ENCODE measurements at regions not wholly inside any gene's neighbourhood (a gene's known extent, or its start where the extent isn't known, plus 50 kb on each side); places are given as distances from the start of the nearest gene placed in this dataset.
"Not testable (repeated sequence)": the region's sequence is repeated elsewhere in the genome, so short reads cannot be mapped to it uniquely, and the experiment has no call there.

DNA sequence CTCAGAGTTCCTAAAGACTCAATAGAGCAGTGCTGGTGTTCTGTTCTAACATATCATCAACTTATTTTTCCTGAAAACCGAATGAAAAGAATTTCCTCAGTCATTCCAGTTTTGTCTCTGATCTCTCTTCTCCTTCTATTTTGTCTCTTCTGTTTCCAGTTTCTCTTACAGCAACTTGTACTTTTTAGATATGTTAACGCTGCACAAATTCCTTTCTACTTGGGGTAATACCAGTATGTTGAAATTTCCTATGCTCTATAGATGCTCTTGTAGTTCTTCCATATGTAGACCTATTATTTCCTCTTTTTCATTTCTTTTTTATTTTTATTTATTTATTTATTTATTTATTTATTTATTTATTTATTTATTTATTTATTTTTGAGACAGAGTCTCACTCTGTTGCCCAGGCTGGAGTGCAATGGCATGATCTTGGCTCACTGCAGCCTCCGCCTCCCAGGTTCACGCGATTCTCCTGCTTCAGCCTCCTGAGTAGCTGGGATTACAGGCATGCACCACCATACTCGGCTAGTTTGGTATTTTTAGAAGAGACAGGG lies 80.3 kb downstream of the LYZL2 start:
- TF ChIP-seq, protein P1, sequence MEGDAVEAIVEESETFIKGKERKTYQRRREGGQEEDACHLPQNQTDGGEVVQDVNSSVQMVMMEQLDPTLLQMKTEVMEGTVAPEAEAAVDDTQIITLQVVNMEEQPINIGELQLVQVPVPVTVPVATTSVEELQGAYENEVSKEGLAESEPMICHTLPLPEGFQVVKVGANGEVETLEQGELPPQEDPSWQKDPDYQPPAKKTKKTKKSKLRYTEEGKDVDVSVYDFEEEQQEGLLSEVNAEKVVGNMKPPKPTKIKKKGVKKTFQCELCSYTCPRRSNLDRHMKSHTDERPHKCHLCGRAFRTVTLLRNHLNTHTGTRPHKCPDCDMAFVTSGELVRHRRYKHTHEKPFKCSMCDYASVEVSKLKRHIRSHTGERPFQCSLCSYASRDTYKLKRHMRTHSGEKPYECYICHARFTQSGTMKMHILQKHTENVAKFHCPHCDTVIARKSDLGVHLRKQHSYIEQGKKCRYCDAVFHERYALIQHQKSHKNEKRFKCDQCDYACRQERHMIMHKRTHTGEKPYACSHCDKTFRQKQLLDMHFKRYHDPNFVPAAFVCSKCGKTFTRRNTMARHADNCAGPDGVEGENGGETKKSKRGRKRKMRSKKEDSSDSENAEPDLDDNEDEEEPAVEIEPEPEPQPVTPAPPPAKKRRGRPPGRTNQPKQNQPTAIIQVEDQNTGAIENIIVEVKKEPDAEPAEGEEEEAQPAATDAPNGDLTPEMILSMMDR (conservative IDR thresholded peaks at IDR 0.05; ENCODE audit: low read depth, low read length), result not testable (repeated sequence)
- TF ChIP-seq EZH2 (IDR thresholded peaks at IDR 0.05; ENCODE audit: borderline replicate concordance, low read depth, low read length, poor library complexity, severe bottlenecking), result not testable (repeated sequence)

Measured in A673 (cell line).